ENCODE measurements at regions not wholly inside any gene's neighbourhood (a gene's known extent, or its start where the extent isn't known, plus 50 kb on each side); places are given as distances from the start of the nearest gene placed in this dataset.

DNA sequence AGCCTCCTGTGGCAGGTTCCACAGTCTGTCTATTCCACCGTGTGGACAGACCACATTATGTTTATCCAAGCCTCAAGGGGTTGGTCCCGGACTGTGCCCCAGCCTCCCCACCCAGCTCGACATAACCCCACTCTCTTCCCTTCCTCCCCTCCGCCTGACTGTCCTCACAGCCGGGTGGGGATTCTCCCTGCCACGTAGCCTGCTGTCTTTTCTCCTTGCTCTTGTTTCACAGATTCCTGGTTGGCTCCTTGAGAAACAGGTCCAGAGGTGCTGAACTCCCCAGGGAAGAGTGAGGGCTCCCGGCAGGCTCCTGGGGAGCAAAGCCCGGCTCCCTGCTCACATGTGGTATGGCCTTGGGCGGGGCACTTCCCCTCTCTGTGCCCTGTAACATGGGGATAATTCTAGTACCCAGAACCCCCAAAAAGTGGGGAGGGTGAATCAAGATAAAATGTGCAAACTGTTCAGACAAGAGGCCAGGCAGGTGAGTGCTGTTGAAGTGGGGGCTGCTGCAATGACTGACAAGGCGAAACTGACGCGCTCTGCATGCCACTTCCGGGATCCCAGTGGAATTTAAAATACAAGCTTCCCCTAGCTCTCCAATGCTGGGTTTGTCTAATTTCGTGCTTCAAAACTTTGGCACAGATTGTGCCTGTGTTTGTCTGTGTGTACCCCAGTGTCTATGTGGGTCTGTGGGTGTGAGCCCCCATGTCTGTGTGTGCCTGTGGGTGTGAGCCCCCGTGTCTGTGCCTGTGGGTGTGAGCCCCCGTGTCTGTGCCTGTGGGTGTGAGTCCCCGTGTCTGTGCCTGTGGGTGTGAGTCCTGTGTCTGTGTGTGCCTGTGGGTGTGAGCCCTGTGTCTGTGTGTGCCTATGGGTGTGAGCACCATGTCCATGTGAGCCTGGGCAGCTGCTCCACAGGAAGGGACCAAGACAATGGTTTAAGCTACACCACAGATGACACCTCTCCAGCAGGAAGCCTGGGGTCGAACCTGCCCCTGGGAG lies 160.6 kb upstream of the IQSEC1 start:
- TF ChIP-seq, protein P1, sequence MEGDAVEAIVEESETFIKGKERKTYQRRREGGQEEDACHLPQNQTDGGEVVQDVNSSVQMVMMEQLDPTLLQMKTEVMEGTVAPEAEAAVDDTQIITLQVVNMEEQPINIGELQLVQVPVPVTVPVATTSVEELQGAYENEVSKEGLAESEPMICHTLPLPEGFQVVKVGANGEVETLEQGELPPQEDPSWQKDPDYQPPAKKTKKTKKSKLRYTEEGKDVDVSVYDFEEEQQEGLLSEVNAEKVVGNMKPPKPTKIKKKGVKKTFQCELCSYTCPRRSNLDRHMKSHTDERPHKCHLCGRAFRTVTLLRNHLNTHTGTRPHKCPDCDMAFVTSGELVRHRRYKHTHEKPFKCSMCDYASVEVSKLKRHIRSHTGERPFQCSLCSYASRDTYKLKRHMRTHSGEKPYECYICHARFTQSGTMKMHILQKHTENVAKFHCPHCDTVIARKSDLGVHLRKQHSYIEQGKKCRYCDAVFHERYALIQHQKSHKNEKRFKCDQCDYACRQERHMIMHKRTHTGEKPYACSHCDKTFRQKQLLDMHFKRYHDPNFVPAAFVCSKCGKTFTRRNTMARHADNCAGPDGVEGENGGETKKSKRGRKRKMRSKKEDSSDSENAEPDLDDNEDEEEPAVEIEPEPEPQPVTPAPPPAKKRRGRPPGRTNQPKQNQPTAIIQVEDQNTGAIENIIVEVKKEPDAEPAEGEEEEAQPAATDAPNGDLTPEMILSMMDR (conservative IDR thresholded peaks at IDR 0.05; ENCODE audit: low read length) = no peak
- no peak for TF ChIP-seq EZH2phosphoT487 (IDR thresholded peaks at IDR 0.05; ENCODE audit: borderline replicate concordance, low read depth, low read length)

Measured in OCI-LY7 (cell line).